Neural progenitor cell (in vitro differentiated cells): ENCODE measurements at regions not wholly inside any gene's neighbourhood (a gene's known extent, or its start where the extent isn't known, plus 50 kb on each side); places are given as distances from the start of the nearest gene placed in this dataset.

Source experiments
- DNase-seq: peaks from one replicate; pipeline ENCODE4 v3.0.0-alpha.2; 2016; ENCODE audit warnings: low spot score
- H2AFZ ChIP-seq: fragments of 200-600 bp; sonication (generic); replicated peaks from 2 replicates; pipeline ENCODE4 v1.6.1; 2016; ENCODE audit warnings: antibody characterized with exemption
- H3F3A ChIP-seq: fragments of 200-600 bp; sonication (generic); 2 replicates; pipeline ENCODE4 v1.6.1; 2016; ENCODE audit warnings: antibody characterized with exemption, low read depth
- H3K27ac ChIP-seq: fragments of 200-600 bp; sonication (generic); 2 replicates; pipeline ENCODE4 v1.5.1; 2016; ENCODE audit warnings: mild to moderate bottlenecking
- H3K27me3 ChIP-seq: fragments of 200-600 bp; sonication (generic); 2 replicates; pipeline ENCODE4 v1.6.1; 2016; ENCODE audit warnings: mild to moderate bottlenecking, moderate library complexity
- H3K36me3 ChIP-seq: fragments of 200-600 bp; sonication (generic); 2 replicates; pipeline ENCODE4 v1.5.1; 2016
- H3K4me1 ChIP-seq: fragments of 200-600 bp; sonication (generic); 2 replicates; pipeline ENCODE4 v1.6.1; 2016; ENCODE audit warnings: mixed run types
- H3K4me2 ChIP-seq: fragments of 200-600 bp; sonication (generic); 2 replicates; pipeline ENCODE4 v1.6.1; 2016
- H3K4me3 ChIP-seq: fragments of 200-600 bp; sonication (generic); 2 replicates; pipeline ENCODE4 v1.5.1; 2016
- H3K79me2 ChIP-seq: fragments of 200-600 bp; sonication (generic); 2 replicates; pipeline ENCODE4 v1.6.1; 2016; ENCODE audit warnings: low read depth
- H3K9ac ChIP-seq: fragments of 200-600 bp; sonication (generic); 2 replicates; pipeline ENCODE4 v1.6.1; 2016
- H3K9me3 ChIP-seq: fragments of 200-600 bp; sonication (generic); 2 replicates; pipeline ENCODE4 v1.5.1; 2016; ENCODE audit warnings: low read depth
- H4K20me1 ChIP-seq: fragments of 200-600 bp; sonication (generic); 2 replicates; pipeline ENCODE4 v1.6.1; 2016; ENCODE audit warnings: low read depth
- H3K27ac Mint-ChIP-seq: 3 replicates; pipeline ENCODE4 v1.8.0; 2021; ENCODE audit warnings: mixed read lengths
- H3K27me3 Mint-ChIP-seq: 2 replicates; pipeline ENCODE4 v1.8.0; 2022; ENCODE audit warnings: low read depth, mild to moderate bottlenecking, inconsistent platforms, moderate library complexity, mixed read lengths; ENCODE audit not compliant: insufficient read depth
- H3K36me3 Mint-ChIP-seq: 3 replicates; pipeline ENCODE4 v1.8.0; 2021; ENCODE audit warnings: mixed read lengths
- H3K4me1 Mint-ChIP-seq: 3 replicates; pipeline ENCODE4 v1.8.0; 2021; ENCODE audit warnings: mixed read lengths
- H3K4me3 Mint-ChIP-seq: 3 replicates; pipeline ENCODE4 v1.8.0; 2021; ENCODE audit warnings: mild to moderate bottlenecking, moderate library complexity, mixed read lengths
- H3K9me3 Mint-ChIP-seq: 3 replicates; pipeline ENCODE4 v1.8.0; 2020; ENCODE audit warnings: mixed read lengths
- CTCF ChIP-seq: fragments of 200-600 bp; sonication (generic); IDR thresholded peaks from 2 replicates; pipeline ENCODE4 v1.5.1; 2017; ENCODE audit warnings: antibody characterized with exemption, mild to moderate bottlenecking
- EZH2 ChIP-seq: fragments of 200-600 bp; sonication (generic); IDR thresholded peaks from 2 replicates; pipeline ENCODE4 v1.6.1; 2017; ENCODE audit warnings: antibody characterized with exemption, mild to moderate bottlenecking, moderate library complexity
- EZH2phosphoT487 ChIP-seq: fragments of 200-600 bp; sonication (generic); IDR thresholded peaks from 2 replicates; pipeline ENCODE4 v1.6.1; 2017; ENCODE audit warnings: antibody characterized with exemption

- Mint-ChIP-seq H3K4me3 (no peak overlapping the region), H3K27me3 (no peaks in the 10 kb centered on the region), H3K9me3 (no peaks in the 10 kb centered on the region), H3K4me1 (peaks cover 34% of the 10 kb centered on the region), H3K27ac (no peak overlapping the region), H3K36me3 (peaks cover 14% of the 10 kb centered on the region)
- H3K9me3 ChIP-seq = no peaks in the 10 kb centered on the region
- peaks cover 3% of the 10 kb centered on the region for H3F3A ChIP-seq
- H3K4me3 ChIP-seq = no peak overlapping the region
- H3K79me2 ChIP-seq = peaks cover 49% of the 10 kb centered on the region
- H3K27me3 ChIP-seq = no peaks in the 10 kb centered on the region
- H3K4me1 ChIP-seq = peaks cover 25% of the 10 kb centered on the region
- no peak for DNase-seq
- H3K27ac ChIP-seq = no peak overlapping the region
- H3K4me2 ChIP-seq = no peak overlapping the region
- H4K20me1 ChIP-seq = no peaks in the 10 kb centered on the region
- no peaks in the 10 kb centered on the region for H3K36me3 ChIP-seq
- H3K9ac ChIP-seq = no peak overlapping the region
- TF ChIP-seq EZH2phosphoT487 (no peak), CTCF (no peak), EZH2 (no peak)
- no peak overlapping the region for H2AFZ ChIP-seq
Measured at GRCh38 chr6:21823371-21823770, 229.8 kb downstream of the SOX4 start.

DNA sequence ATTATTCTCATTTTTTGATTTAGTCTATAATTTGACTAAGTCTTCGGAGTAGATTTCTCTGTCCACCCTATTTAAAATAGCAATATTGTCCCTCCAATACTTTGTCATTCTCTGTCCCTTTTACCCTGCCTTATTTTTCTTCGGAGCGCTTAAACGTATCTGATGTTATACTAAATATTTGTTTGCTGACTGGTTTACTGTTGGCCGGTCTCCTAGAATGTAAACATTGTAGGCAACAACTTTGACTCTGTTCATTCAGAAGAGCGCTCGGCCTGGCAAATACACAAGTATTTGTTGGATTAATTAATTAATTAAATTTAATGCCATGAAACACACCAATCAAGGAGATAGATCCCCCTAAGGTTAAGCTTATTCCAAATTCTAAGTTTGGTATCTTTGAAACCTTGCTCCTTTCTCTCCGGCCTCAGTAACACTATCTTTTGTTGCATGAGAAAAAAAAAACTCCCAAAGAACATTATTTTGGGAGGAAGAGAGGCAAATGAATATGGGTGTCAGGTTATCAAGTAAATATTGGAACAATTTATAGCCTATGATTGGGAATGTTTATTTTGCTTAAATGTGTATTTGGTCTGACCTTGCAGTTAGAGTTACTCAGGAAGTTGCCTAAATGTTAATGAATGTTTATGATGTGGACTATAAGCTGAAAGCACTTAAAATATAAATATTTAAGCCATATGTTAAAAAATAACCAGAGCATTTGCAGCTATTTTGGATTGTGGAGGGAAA lies 231.1 kb downstream of the SOX4 start:
- H3K4me1 Mint-ChIP-seq = peaks cover 42% of the 10 kb centered on the region
- H3K4me2 ChIP-seq = no peak overlapping the region

GRCh38 chr6:21826023-21826422 lies 232.5 kb downstream of the SOX4 start:
- no peaks in the 10 kb centered on the region for H3K36me3 ChIP-seq
- peaks cover 3% of the 10 kb centered on the region for H3F3A ChIP-seq
- H3K36me3 Mint-ChIP-seq = peaks cover 7% of the 10 kb centered on the region
- peaks cover 1% of the 10 kb centered on the region for H4K20me1 ChIP-seq
- peak overlapping the region; percentile 23 for H3K27ac Mint-ChIP-seq
- H3K4me3 Mint-ChIP-seq = no peak overlapping the region
- no peak overlapping the region for H2AFZ ChIP-seq
- no peak overlapping the region for H3K4me3 ChIP-seq
- H3K4me1 ChIP-seq = peaks cover 35% of the 10 kb centered on the region
- H3K79me2 ChIP-seq = peaks cover 75% of the 10 kb centered on the region
- no peak overlapping the region for H3K4me2 ChIP-seq
- no peaks in the 10 kb centered on the region for H3K9me3 ChIP-seq
- peaks cover 43% of the 10 kb centered on the region for H3K4me1 Mint-ChIP-seq
- no peak for TF ChIP-seq EZH2
- no peak for TF ChIP-seq EZH2phosphoT487
- TF ChIP-seq CTCF = no peak
- no peaks in the 10 kb centered on the region for H3K27me3 ChIP-seq
- H3K27ac ChIP-seq = no peak overlapping the region
- peak; percentile 57 for DNase-seq
- no peak overlapping the region for H3K9ac ChIP-seq
- no peaks in the 10 kb centered on the region for H3K27me3 Mint-ChIP-seq
- H3K9me3 Mint-ChIP-seq = no peaks in the 10 kb centered on the region

More for the DNA sequence above, 231.1 kb downstream of the SOX4 start:
- no peak overlapping the region for H3K4me3 Mint-ChIP-seq
- Histone ChIP-seq H3F3A (peaks cover 3% of the 10 kb centered on the region), H3K36me3 (no peaks in the 10 kb centered on the region), H3K9me3 (no peaks in the 10 kb centered on the region), H3K27ac (no peak overlapping the region), H3K27me3 (no peaks in the 10 kb centered on the region), H3K4me3 (no peak overlapping the region), H3K9ac (no peak overlapping the region), H3K79me2 (peaks cover 61% of the 10 kb centered on the region), H2AFZ (no peak overlapping the region), H4K20me1 (no peaks in the 10 kb centered on the region), H3K4me1 (peaks cover 32% of the 10 kb centered on the region)
- H3K27me3 Mint-ChIP-seq = no peaks in the 10 kb centered on the region
- no peak for TF ChIP-seq EZH2
- no peak for TF ChIP-seq EZH2phosphoT487
- no peak for TF ChIP-seq CTCF
- H3K9me3 Mint-ChIP-seq = no peaks in the 10 kb centered on the region
- H3K27ac Mint-ChIP-seq = no peak overlapping the region
- peaks cover 11% of the 10 kb centered on the region for H3K36me3 Mint-ChIP-seq
- DNase-seq = no peak
